Loucy (cell line): ENCODE measurements at regions not wholly inside any gene's neighbourhood (a gene's known extent, or its start where the extent isn't known, plus 50 kb on each side); places are given as distances from the start of the nearest gene placed in this dataset.

ENCODE experiments used
- H2AFZ ChIP-seq: fragments of 200-600 bp; sonication (generic); 2 replicates; pipeline ENCODE4 v1.6.0; 2016; ENCODE audit warnings: antibody characterized with exemption, mild to moderate bottlenecking, low read length, moderate library complexity
- H3F3A ChIP-seq: fragments of 200-600 bp; 2 replicates; pipeline ENCODE4 v1.6.0; 2016; ENCODE audit warnings: antibody characterized with exemption, low read depth, mild to moderate bottlenecking
- H3K27me3 ChIP-seq: fragments of 200-600 bp; sonication (generic); 2 replicates; pipeline ENCODE4 v1.6.1; 2014; ENCODE audit warnings: low read length, mild to moderate bottlenecking; ENCODE audit not compliant: insufficient read depth, poor library complexity, severe bottlenecking
- H3K36me3 ChIP-seq: fragments of 200-600 bp; sonication (generic); 2 replicates; pipeline ENCODE4 v1.6.1; 2016; ENCODE audit warnings: low read length; ENCODE audit not compliant: insufficient read depth
- H3K4me1 ChIP-seq: fragments of 200-600 bp; sonication (generic); 2 replicates; pipeline ENCODE4 v1.5.1; 2014; ENCODE audit warnings: low read length, mild to moderate bottlenecking; ENCODE audit not compliant: insufficient read depth, poor library complexity, severe bottlenecking
- H3K4me2 ChIP-seq: fragments of 200-600 bp; sonication (generic); 2 replicates; pipeline ENCODE4 v1.6.0; 2014; ENCODE audit warnings: antibody characterized with exemption, low read length, low read depth, mild to moderate bottlenecking; ENCODE audit not compliant: poor library complexity, severe bottlenecking
- H3K4me3 ChIP-seq: fragments of 200-600 bp; sonication (generic); 2 replicates; pipeline ENCODE4 v1.5.1; 2014; ENCODE audit warnings: low read length, mild to moderate bottlenecking, mixed read lengths; ENCODE audit not compliant: poor library complexity, severe bottlenecking
- H3K79me2 ChIP-seq: fragments of 200-600 bp; sonication (generic); 2 replicates; pipeline ENCODE4 v1.6.1; 2014; ENCODE audit warnings: low read length; ENCODE audit not compliant: insufficient read depth
- H3K9ac ChIP-seq: fragments of 200-600 bp; sonication (generic); 2 replicates; pipeline ENCODE4 v1.6.0; 2014; ENCODE audit warnings: mild to moderate bottlenecking, low read depth, low read length, moderate library complexity; ENCODE audit not compliant: poor library complexity, severe bottlenecking
- H3K9me2 ChIP-seq: fragments of 200-600 bp; sonication (generic); replicated peaks from 2 replicates; pipeline ENCODE4 v1.6.1; 2016; ENCODE audit warnings: low read depth, low read length, mixed read lengths
- H3K9me3 ChIP-seq: fragments of 200-600 bp; sonication (generic); 2 replicates; pipeline ENCODE4 v1.6.1; 2014; ENCODE audit warnings: mild to moderate bottlenecking, antibody characterized with exemption, low read length, low read depth; ENCODE audit not compliant: insufficient read depth
- H4K20me1 ChIP-seq: fragments of 200-600 bp; sonication (generic); 2 replicates; pipeline ENCODE4 v1.6.0; 2014; ENCODE audit warnings: antibody characterized with exemption, low read length, mild to moderate bottlenecking; ENCODE audit not compliant: insufficient read depth, poor library complexity, severe bottlenecking
- EZH2phosphoT487 ChIP-seq: fragments of 200-600 bp; IDR thresholded peaks from 2 replicates; pipeline ENCODE4 v1.6.1; 2018; ENCODE audit warnings: antibody characterized with exemption, mild to moderate bottlenecking, moderate library complexity, borderline replicate concordance
- TF ChIP-seq, protein P1 (sequence below): fragments of 200-600 bp; sonication (generic); conservative IDR thresholded peaks from 2 replicates; pipeline ENCODE4 v1.5.1; 2014; ENCODE audit warnings: mild to moderate bottlenecking, antibody characterized with exemption, low read length

DNA sequence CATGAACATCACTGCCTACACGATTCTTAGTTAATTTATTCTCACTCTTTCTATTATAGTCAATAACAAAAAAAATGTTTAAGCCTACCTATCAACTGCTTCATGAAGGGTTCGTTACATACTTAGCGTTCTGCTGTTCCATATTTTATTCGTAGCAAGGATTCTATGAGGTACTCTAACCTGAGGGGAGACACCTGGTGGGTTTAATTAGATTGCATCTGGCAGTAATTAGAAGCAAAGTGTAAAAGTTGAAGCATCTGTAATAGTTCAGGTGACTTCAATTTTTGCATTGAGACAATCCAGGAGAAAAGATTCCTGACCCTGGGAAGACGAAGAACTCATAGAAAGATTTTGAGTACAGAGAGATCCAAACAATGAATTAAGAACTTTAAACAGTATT lies 1655.8 kb upstream of the TENM3 start:
- TF ChIP-seq, protein P1, sequence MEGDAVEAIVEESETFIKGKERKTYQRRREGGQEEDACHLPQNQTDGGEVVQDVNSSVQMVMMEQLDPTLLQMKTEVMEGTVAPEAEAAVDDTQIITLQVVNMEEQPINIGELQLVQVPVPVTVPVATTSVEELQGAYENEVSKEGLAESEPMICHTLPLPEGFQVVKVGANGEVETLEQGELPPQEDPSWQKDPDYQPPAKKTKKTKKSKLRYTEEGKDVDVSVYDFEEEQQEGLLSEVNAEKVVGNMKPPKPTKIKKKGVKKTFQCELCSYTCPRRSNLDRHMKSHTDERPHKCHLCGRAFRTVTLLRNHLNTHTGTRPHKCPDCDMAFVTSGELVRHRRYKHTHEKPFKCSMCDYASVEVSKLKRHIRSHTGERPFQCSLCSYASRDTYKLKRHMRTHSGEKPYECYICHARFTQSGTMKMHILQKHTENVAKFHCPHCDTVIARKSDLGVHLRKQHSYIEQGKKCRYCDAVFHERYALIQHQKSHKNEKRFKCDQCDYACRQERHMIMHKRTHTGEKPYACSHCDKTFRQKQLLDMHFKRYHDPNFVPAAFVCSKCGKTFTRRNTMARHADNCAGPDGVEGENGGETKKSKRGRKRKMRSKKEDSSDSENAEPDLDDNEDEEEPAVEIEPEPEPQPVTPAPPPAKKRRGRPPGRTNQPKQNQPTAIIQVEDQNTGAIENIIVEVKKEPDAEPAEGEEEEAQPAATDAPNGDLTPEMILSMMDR: peak; percentile 39
- TF ChIP-seq EZH2phosphoT487: no peak
- Histone ChIP-seq H3K9ac (no peak overlapping the region), H3K9me3 (no peaks in the 10 kb centered on the region), H3K9me2 (no peaks in the 10 kb centered on the region), H3K36me3 (no peaks in the 10 kb centered on the region), H3K79me2 (no peaks in the 10 kb centered on the region), H2AFZ (no peak overlapping the region), H3K27me3 (no peaks in the 10 kb centered on the region), H3K4me2 (no peak overlapping the region), H4K20me1 (no peaks in the 10 kb centered on the region), H3F3A (no peaks in the 10 kb centered on the region), H3K4me3 (no peak overlapping the region), H3K4me1 (no peaks in the 10 kb centered on the region)

DNA sequence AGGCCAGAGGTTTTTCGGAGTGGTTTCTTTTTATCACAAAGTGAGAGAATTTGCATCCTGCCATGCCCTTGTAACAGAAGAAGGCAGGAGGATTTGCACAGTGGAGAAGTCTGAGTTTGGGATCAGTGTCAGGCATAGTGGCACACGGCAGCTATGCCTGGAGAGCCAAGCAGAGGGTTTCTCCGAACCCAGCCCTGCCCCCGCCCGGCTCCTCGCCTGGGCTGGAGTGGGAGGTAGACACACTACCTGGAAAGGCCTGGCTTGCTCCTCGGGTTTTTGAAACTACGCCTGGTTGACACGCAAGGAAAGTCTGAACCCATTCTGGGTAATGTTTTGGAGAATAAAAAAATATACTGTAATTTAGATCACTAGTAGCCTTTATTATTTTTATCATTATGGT lies 1653.6 kb upstream of the TENM3 start:
- Histone ChIP-seq H3K27me3 (no peaks in the 10 kb centered on the region), H3K9me3 (no peaks in the 10 kb centered on the region), H3K4me3 (no peak overlapping the region), H2AFZ (no peak overlapping the region), H3K4me1 (no peaks in the 10 kb centered on the region), H4K20me1 (no peaks in the 10 kb centered on the region), H3K36me3 (no peaks in the 10 kb centered on the region), H3K4me2 (no peak overlapping the region), H3F3A (no peaks in the 10 kb centered on the region), H3K9me2 (no peaks in the 10 kb centered on the region), H3K9ac (no peak overlapping the region), H3K79me2 (no peaks in the 10 kb centered on the region)
- no peak for TF ChIP-seq EZH2phosphoT487
- TF ChIP-seq, protein P1: no peak

DNA sequence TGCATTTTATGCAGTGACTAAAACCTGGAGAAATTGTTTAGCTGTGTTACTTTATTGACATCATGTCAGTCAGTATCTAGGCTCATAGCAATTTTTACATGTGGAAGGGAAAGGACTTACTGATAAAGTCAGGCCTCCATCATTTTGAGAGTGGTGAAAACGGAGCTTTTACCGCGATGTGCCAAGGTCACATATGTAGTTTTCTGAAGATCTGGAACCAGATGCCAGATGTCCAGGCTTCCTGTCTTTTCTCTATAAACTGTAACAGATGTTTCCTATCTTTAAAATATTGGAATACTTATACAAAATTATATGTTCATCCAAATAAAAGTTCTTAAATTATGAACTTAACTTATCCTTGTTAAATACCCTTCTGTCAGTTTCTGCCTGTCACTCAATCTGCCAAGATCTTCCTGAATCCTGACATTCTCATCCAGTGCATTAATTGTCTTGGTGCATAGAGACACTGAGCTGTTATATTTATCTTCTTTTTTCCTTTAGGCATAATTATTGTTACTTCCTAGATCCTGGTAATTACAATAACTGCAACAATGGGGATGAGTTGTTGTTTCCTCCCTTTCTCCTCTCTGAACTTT lies 1646.2 kb upstream of the TENM3 start:
- no peaks in the 10 kb centered on the region for H3K27me3 ChIP-seq
- H3K4me2 ChIP-seq: no peak overlapping the region
- H2AFZ ChIP-seq: no peak overlapping the region
- no peak overlapping the region for H3K9ac ChIP-seq
- no peaks in the 10 kb centered on the region for H3K79me2 ChIP-seq
- H3K4me3 ChIP-seq: no peak overlapping the region
- TF ChIP-seq, protein P1: no peak
- TF ChIP-seq EZH2phosphoT487: no peak
- no peaks in the 10 kb centered on the region for H4K20me1 ChIP-seq
- H3K36me3 ChIP-seq: no peaks in the 10 kb centered on the region
- no peaks in the 10 kb centered on the region for H3K4me1 ChIP-seq
- no peaks in the 10 kb centered on the region for H3K9me3 ChIP-seq
- H3F3A ChIP-seq: no peaks in the 10 kb centered on the region
- H3K9me2 ChIP-seq: no peaks in the 10 kb centered on the region
